ENCODE measurements at regions not wholly inside any gene's neighbourhood (a gene's known extent, or its start where the extent isn't known, plus 50 kb on each side); places are given as distances from the start of the nearest gene placed in this dataset.
"Not testable (repeated sequence)": the region's sequence is repeated elsewhere in the genome, so short reads cannot be mapped to it uniquely, and the experiment has no call there.

DNA sequence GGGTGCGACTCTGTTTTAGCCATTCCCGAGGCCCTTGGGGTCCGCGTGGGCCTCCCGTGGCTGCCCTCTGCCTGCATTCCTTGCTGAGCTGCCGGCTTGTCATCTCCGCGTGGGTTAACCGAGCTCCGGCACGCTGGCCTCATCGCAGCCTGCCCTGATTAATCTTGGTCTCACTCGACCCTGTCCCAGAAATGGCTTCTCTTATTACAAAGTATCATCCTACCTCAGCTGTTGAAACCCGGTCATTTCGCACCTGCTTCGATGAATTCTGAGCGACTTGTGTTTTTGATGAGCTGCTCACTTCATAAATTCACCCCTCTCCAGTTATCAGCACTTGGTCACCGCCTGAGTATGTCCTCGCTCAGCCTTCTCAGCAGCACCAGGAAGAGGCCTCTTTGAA is 123.5 kb upstream of the EGFLAM start:
- no TSS peak for BruUV-seq (replicated peaks)

DNA sequence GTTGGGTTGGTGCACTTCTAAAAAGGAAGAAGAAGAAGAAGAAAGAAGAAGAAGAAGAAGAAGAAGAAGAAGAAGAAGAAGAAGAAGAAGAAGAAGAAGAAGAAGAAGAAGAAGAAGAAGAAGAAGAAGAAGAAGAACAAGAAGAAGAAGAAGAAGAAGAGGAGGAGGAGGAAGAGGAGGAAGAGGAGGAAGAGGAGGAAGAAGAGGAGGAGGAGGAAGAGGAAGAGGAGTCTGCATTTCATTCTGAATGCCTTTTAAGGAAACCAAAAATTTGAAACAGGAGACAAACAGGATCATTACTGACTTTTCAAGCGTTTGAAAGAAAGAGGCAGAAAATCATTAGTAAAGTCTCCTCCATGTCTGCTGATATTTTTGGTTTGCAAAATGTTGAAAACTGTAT is 124.1 kb upstream of the EGFLAM start:
- H3K4me1 ChIP-seq (ENCODE audit: control insufficient read depth, insufficient read depth, low read length); CTCF ChIA-PET; H3K27ac ChIP-seq (ENCODE audit: low read length); H3K36me3 ChIP-seq (ENCODE audit: control insufficient read depth, insufficient read depth, low read length); ATAC-seq; POLR2A ChIA-PET; intact Hi-C loops (cut with micrococcal nuclease; ENCODE audit: unreplicated experiment); H3K4me3 ChIP-seq (ENCODE audit: low read depth in 2 of 2, low read length in 2 of 2); in situ Hi-C loops (cut with HindIII; ENCODE audit: low pct_unique_long_range_greater_than_20kb, low sequenced_read_pairs); DNase-seq (ENCODE audit: low read depth, low spot score); H3K27me3 ChIP-seq (ENCODE audit: control insufficient read depth, insufficient read depth, low read length); H3K9me3 ChIP-seq (ENCODE audit: control insufficient read depth, insufficient read depth, low read depth, low read length); BruUV-seq (replicated peaks): not testable (repeated sequence)

More for the DNA sequence above, 123.5 kb upstream of the EGFLAM start:
- POLR2A ChIA-PET: no interaction called here
- no peak for DNase-seq (ENCODE audit: low read depth, low spot score)
- in situ Hi-C loops (cut with HindIII; ENCODE audit: low pct_unique_long_range_greater_than_20kb, low sequenced_read_pairs) (no loop called here), intact Hi-C loops (cut with micrococcal nuclease; ENCODE audit: unreplicated experiment) (no loop called here)
- no peaks in the 10 kb centered on the region; the same call in 1 of the 2 replicates for H3K36me3 ChIP-seq (ENCODE audit: control insufficient read depth, insufficient read depth, low read length)
- peaks cover 4% of the 10 kb centered on the region; the same call in 1 of the 2 replicates for H3K27me3 ChIP-seq (ENCODE audit: control insufficient read depth, insufficient read depth, low read length)
- TF ChIP-seq POLR2AphosphoS5 (IDR thresholded peaks at IDR 0.05; ENCODE audit: low read depth, low read length) (no peak), SIN3A (IDR thresholded peaks at IDR 0.05; ENCODE audit: borderline replicate concordance, insufficient read depth, low read depth, low read length) (no peak), TCF7L2 (IDR thresholded peaks at IDR 0.05; ENCODE audit: low read depth, low read length) (no peak)
- TF ChIP-seq, protein P1, sequence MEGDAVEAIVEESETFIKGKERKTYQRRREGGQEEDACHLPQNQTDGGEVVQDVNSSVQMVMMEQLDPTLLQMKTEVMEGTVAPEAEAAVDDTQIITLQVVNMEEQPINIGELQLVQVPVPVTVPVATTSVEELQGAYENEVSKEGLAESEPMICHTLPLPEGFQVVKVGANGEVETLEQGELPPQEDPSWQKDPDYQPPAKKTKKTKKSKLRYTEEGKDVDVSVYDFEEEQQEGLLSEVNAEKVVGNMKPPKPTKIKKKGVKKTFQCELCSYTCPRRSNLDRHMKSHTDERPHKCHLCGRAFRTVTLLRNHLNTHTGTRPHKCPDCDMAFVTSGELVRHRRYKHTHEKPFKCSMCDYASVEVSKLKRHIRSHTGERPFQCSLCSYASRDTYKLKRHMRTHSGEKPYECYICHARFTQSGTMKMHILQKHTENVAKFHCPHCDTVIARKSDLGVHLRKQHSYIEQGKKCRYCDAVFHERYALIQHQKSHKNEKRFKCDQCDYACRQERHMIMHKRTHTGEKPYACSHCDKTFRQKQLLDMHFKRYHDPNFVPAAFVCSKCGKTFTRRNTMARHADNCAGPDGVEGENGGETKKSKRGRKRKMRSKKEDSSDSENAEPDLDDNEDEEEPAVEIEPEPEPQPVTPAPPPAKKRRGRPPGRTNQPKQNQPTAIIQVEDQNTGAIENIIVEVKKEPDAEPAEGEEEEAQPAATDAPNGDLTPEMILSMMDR (IDR thresholded peaks at IDR 0.05): no peak
- TF ChIP-seq, protein P2, sequence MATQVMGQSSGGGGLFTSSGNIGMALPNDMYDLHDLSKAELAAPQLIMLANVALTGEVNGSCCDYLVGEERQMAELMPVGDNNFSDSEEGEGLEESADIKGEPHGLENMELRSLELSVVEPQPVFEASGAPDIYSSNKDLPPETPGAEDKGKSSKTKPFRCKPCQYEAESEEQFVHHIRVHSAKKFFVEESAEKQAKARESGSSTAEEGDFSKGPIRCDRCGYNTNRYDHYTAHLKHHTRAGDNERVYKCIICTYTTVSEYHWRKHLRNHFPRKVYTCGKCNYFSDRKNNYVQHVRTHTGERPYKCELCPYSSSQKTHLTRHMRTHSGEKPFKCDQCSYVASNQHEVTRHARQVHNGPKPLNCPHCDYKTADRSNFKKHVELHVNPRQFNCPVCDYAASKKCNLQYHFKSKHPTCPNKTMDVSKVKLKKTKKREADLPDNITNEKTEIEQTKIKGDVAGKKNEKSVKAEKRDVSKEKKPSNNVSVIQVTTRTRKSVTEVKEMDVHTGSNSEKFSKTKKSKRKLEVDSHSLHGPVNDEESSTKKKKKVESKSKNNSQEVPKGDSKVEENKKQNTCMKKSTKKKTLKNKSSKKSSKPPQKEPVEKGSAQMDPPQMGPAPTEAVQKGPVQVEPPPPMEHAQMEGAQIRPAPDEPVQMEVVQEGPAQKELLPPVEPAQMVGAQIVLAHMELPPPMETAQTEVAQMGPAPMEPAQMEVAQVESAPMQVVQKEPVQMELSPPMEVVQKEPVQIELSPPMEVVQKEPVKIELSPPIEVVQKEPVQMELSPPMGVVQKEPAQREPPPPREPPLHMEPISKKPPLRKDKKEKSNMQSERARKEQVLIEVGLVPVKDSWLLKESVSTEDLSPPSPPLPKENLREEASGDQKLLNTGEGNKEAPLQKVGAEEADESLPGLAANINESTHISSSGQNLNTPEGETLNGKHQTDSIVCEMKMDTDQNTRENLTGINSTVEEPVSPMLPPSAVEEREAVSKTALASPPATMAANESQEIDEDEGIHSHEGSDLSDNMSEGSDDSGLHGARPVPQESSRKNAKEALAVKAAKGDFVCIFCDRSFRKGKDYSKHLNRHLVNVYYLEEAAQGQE (IDR thresholded peaks at IDR 0.05; ENCODE audit: insufficient read depth in 1 of 2, low read depth in 2 of 2, low read length in 1 of 2): no peak
- H3K4me3 ChIP-seq (ENCODE audit: low read depth in 2 of 2, low read length in 2 of 2): no peak overlapping the region
- H3K27ac ChIP-seq (ENCODE audit: low read length): no peak overlapping the region
- no peaks in the 10 kb centered on the region for H3K9me3 ChIP-seq (ENCODE audit: control insufficient read depth, insufficient read depth, low read depth, low read length)
- ATAC-seq: no peak
- no peaks in the 10 kb centered on the region for H3K4me1 ChIP-seq (ENCODE audit: control insufficient read depth, insufficient read depth, low read length)
- CTCF ChIA-PET: no interaction called here

DNA sequence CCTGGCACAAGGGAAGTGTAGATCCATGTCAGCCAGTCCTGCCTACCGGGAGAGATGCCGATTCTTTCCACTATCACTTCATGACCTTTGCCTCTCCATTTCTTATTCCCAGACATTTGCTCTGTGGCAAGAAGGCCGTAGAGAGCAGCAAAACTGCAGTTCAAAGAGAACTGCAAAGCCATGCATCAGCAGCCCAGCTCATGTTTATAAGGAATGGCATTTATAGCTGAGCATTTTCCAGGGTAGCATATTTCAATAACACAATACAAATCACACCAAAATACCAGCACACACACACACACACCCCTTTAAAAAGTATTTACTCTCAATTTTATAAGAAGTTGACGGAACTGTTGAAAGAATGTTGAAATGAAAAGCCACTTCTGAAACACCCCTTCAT is 126.7 kb upstream of the EGFLAM start:
- BruUV-seq (replicated peaks): no TSS peak
- Histone ChIP-seq H3K27ac (ENCODE audit: low read length) (no peak overlapping the region), H3K4me1 (ENCODE audit: control insufficient read depth, insufficient read depth, low read length) (no peaks in the 10 kb centered on the region), H3K4me3 (ENCODE audit: low read depth in 2 of 2, low read length in 2 of 2) (no peak overlapping the region), H3K36me3 (ENCODE audit: control insufficient read depth, insufficient read depth, low read length) (no peaks in the 10 kb centered on the region), H3K27me3 (ENCODE audit: control insufficient read depth, insufficient read depth, low read length) (peaks cover 11% of the 10 kb centered on the region), H3K9me3 (ENCODE audit: control insufficient read depth, insufficient read depth, low read depth, low read length) (no peaks in the 10 kb centered on the region)
- in situ Hi-C loops (cut with HindIII; ENCODE audit: low pct_unique_long_range_greater_than_20kb, low sequenced_read_pairs): no loop called here
- POLR2A ChIA-PET: interaction anchor here (0.7 kb wide), 1 partner anchor 1094 kb away, joined by 11 read pairs; no protein-coding TSS in a partner anchor
- no peak for TF ChIP-seq SIN3A (IDR thresholded peaks at IDR 0.05; ENCODE audit: borderline replicate concordance, insufficient read depth, low read depth, low read length)
- intact Hi-C loops (cut with micrococcal nuclease; ENCODE audit: unreplicated experiment): no loop called here
- CTCF ChIA-PET: no interaction called here
- ATAC-seq: no peak
- no peak for DNase-seq (ENCODE audit: low read depth, low spot score)
